COLO829 (cell line): ENCODE measurements at regions not wholly inside any gene's neighbourhood (a gene's known extent, or its start where the extent isn't known, plus 50 kb on each side); places are given as distances from the start of the nearest gene placed in this dataset.
"Not testable (repeated sequence)": the region's sequence is repeated elsewhere in the genome, so short reads cannot be mapped to it uniquely, and the experiment has no call there.

ENCODE experiments used
- DNase-seq: peaks from one replicate; pipeline ENCODE4 v3.0.0; 2012; ENCODE audit warnings: low spot score

- no peak for DNase-seq
These were observed 306.9 kb downstream of the BCL11A start for GRCh38 chr2:60246583-60246982.

- DNase-seq, result no peak
These were observed 319.0 kb downstream of the BCL11A start for GRCh38 chr2:60234274-60234986.

- no peak for DNase-seq
These were observed 322.9 kb downstream of the BCL11A start for GRCh38 chr2:60230596-60230995.

- DNase-seq, result no peak
These were observed 323.4 kb downstream of the BCL11A start for GRCh38 chr2:60230037-60230436.

- DNase-seq, result no peak
These were observed 326.5 kb downstream of the BCL11A start for GRCh38 chr2:60226943-60227342.

GRCh38 chr2:60226191-60226590 lies 327.3 kb downstream of the BCL11A start:
- no peak for DNase-seq

- DNase-seq, result no peak
These were observed 329.6 kb downstream of the BCL11A start for GRCh38 chr2:60223859-60224258.

GRCh38 chr2:60221098-60221497 lies 332.4 kb downstream of the BCL11A start:
- no peak for DNase-seq

- DNase-seq, result no peak
These were observed 333.9 kb downstream of the BCL11A start for GRCh38 chr2:60219536-60219935.

- DNase-seq, result no peak
These were observed 336.9 kb downstream of the BCL11A start for GRCh38 chr2:60216452-60216995.

- DNase-seq, result no peak
These were observed 338.0 kb downstream of the BCL11A start for GRCh38 chr2:60215386-60215901.

GRCh38 chr2:60214626-60214875 lies 338.9 kb downstream of the BCL11A start:
- no peak for DNase-seq

GRCh38 chr2:60213865-60214625 lies 339.4 kb downstream of the BCL11A start:
- DNase-seq, result peak; percentile 5

- peak; percentile 72 for DNase-seq
These were observed 341.1 kb downstream of the BCL11A start for GRCh38 chr2:60212181-60212945.

- not testable (repeated sequence) for DNase-seq
These were observed 364.4 kb downstream of the BCL11A start for GRCh38 chr2:60189006-60189405.

GRCh38 chr2:60175290-60175689 lies 378.2 kb downstream of the BCL11A start:
- DNase-seq, result no peak

GRCh38 chr2:60174146-60174545 lies 379.3 kb downstream of the BCL11A start:
- DNase-seq, result no peak

GRCh38 chr2:60172801-60173200 lies 380.7 kb downstream of the BCL11A start:
- DNase-seq, result no peak

GRCh38 chr2:60170272-60170671 lies 383.2 kb downstream of the BCL11A start:
- DNase-seq, result no peak

GRCh38 chr2:60168247-60168646 lies 385.2 kb downstream of the BCL11A start:
- DNase-seq, result no peak

GRCh38 chr2:60167089-60167488 lies 386.4 kb downstream of the BCL11A start:
- DNase-seq, result no peak

- no peak for DNase-seq
These were observed 389.8 kb downstream of the BCL11A start for GRCh38 chr2:60163691-60164090.

- no peak for DNase-seq
These were observed 393.9 kb downstream of the BCL11A start for GRCh38 chr2:60159519-60159918.
